GM10248 (cell line): ENCODE measurements at regions not wholly inside any gene's neighbourhood (a gene's known extent, or its start where the extent isn't known, plus 50 kb on each side); places are given as distances from the start of the nearest gene placed in this dataset.

Experiments used
- CTCF ChIA-PET: fragments of 300-600 bp; sonication (Branson Sonifier 250); formaldehyde crosslinking; extraction: SDS; loops from one replicate; lab custom pipeline; 2021; ENCODE audit warnings: antibody characterized with exemption; lab: Yijun Ruan, JAX
- POLR2A ChIA-PET: fragments of 350-650 bp; sonication (Branson Sonifier 250); formaldehyde crosslinking; extraction: SDS; loops from one replicate; lab custom pipeline; 2020; ENCODE audit warnings: antibody characterized with exemption; lab: Yijun Ruan, JAX
- DNase-seq: peaks from one replicate; pipeline ENCODE4 v3.0.0; 2012; ENCODE audit errors: extremely low spot score
- CTCF ChIP-seq: IDR thresholded peaks from 2 replicates; pipeline ENCODE4 v1.5.1; 2012; ENCODE audit warnings: mild to moderate bottlenecking, low read depth; ENCODE audit errors: extremely low read depth, missing control alignments, control extremely low read depth

DNA sequence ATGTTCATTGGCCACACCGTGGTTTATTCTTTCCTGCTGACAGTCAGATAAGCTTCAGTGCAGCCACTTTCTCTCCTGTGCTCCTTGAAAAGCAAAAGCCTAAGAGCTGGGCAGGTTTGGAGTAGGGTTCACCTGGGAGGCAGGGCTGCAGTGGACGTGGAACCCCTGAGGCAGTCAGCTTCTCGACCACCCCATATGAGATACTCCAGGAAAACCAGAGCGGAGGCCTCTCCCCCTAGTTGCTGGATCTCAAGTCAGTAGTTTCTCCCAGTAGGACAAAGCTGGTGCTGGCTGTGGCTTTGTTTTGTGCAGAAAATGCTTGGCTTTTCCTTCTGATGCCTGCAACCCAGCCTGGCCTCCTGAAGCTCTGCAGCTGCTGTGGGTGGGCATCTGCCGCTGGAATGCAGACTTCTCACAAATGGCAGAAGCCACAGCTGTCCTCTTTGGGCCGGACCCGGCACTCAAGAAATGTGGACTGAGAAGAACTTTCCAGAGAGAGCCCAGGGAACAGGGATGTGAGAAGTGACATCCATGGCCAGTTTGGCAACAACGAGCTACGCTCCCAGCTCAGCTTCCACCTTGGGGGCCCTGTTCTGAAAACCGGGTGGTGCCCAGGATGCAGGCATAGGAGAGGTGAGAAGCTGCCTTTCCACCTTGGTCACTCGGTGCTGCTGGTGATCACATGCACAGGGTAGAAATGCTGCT is 276.6 kb upstream of the TCERG1L start:
- ChIA-PET CTCF (interaction anchor here (1.3 kb wide), 1 partner anchor 15 kb away, joined by 3 read pairs; no protein-coding TSS in a partner anchor), POLR2A (no interaction called here)
- DNase-seq = no peak
- TF ChIP-seq CTCF = no peak

DNA sequence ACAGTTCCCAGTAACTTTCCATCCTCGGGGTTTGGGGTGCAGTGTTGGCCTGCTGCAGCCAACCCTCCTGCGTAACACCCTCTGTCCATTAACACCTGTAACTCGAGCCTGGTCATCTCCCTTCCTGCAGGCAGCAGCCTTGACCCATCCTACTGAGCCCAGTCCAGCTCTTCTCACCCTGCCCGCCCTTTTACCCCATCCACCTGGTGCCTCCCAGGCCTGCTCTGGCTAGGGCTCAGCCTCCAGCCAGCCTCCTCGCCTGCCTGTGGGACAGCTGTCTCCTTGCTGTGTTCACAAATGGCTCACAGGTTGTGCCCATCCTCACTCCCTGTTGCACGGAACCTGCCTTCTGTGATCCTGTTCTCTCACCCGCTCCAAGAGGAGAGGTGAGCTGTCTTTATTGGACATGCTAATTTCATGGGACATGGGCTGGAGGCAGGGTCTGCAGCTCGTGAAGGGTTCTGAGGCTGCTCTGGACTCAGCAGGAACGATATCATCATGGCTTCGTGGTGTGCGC is 277.2 kb upstream of the TCERG1L start:
- TF ChIP-seq CTCF = no peak
- DNase-seq = no peak
- ChIA-PET CTCF (interaction anchor here (1.3 kb wide), 1 partner anchor 14 kb away, joined by 3 read pairs; no protein-coding TSS in a partner anchor), POLR2A (no interaction called here)

DNA sequence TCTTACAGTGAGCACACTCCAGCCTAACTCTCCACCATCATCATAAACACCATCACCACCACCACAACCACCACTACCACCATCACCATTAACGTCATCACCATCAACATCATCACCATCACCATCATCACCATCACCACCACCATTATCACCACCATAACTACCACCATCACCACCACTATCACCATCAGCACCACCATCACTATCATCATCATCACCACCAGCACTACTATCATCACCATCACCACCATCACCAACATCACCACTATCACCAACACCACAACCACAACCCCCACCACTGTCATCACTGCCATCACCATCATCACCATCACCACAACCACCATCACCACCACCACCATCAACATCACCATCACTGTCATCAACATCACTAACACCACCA is 279.0 kb upstream of the TCERG1L start:
- ChIA-PET POLR2A (no interaction called here), CTCF (no interaction called here)
- no peak for DNase-seq
- TF ChIP-seq CTCF = no peak

DNA sequence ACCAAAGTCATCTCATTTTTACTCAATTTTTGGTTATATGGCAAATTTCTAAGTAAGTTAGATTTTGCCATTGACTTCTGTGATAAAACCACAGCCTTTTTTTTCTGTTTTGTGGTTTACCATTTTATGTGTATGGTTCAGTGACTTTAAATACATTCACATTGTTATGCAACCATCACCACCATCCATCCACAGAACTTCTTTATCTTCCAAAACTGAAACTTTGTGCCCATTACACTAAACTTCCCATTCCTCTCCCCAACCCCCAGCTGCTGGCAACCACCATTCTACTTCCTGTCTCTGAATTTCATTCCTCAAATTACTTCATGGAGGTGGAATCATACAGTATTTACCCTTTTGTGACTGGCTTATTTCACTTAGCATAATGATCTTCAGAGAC is 280.4 kb upstream of the TCERG1L start:
- CTCF ChIA-PET = no interaction called here
- POLR2A ChIA-PET = no interaction called here
- DNase-seq = no peak
- no peak for TF ChIP-seq CTCF

GRCh38 chr10:131609176-131609575 is 291.6 kb upstream of the PPP2R2D start:
- ChIA-PET CTCF (no interaction called here), POLR2A (no interaction called here)
- no peak for TF ChIP-seq CTCF
- DNase-seq = no peak

DNA sequence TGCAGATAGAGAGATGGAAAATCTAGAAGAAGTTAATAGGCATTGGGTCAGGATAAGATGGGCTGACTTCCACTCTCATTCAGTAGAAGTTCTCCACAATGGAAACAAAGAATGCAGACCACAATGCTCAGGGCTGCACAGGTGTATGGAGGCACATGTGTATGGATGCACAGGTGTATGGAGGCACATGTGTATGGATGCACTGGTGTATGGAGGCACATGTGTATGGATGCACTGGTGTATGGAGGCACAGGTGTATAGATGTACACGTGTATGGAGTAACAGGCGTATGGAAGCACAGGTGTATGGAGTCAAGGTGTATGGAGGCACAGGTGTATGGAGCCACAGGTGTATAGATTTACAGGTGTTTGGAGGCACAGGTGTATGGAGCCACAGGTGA is 285.7 kb upstream of the PPP2R2D start:
- no peak for TF ChIP-seq CTCF
- DNase-seq = no peak
- ChIA-PET POLR2A (no interaction called here), CTCF (no interaction called here)
